Stomach (tissue), 8 donors: ENCODE measurements at regions not wholly inside any gene's neighbourhood (a gene's known extent, or its start where the extent isn't known, plus 50 kb on each side); places are given as distances from the start of the nearest gene placed in this dataset.
A peak's percentile ranks its signal among the peaks of the same experiment; 100 is the strongest.

Experiments used
- DNase-seq, 2 donors: peaks; one replicate each; pipeline versions ENCODE4 v3.0.0 to v3.0.0-alpha.2; 2013 to 2019
- H3K27ac ChIP-seq, 5 donors: fragments of 200-600 bp in 4 of 5; sonication (generic) in 4 of 5; one replicate each; pipeline ENCODE4 v1.5.1; 2013 to 2019; ENCODE audit warnings: mild to moderate bottlenecking in 1 of 5, moderate library complexity in 1 of 5
- H3K27me3 ChIP-seq, 3 donors: fragments of 200-600 bp; sonication (generic); one replicate each; pipeline ENCODE4 v1.5.1; 2017 to 2019; ENCODE audit warnings: mixed run types in 1 of 3
- H3K36me3 ChIP-seq, 4 donors: fragments of 200-600 bp; sonication (generic); 1 replicate in 3 of 4; 2 replicates in 1 of 4; pipeline ENCODE4 v1.5.1; 2016 to 2019
- H3K4me1 ChIP-seq, 4 donors: fragments of 200-600 bp; sonication (generic); one replicate each; pipeline ENCODE4 v1.5.1; 2016 to 2019
- H3K4me3 ChIP-seq, 4 donors: fragments of 200-600 bp; sonication (generic) in 3 of 4; one replicate each; pipeline ENCODE4 v1.5.1; 2016 to 2019; ENCODE audit warnings: mild to moderate bottlenecking in 1 of 4
- H3K9me3 ChIP-seq, 4 donors: fragments of 200-600 bp; sonication (generic); one replicate each; pipeline ENCODE4 v1.5.1; 2016 to 2019
- EP300 ChIP-seq: sonication (generic); formaldehyde crosslinking; IDR thresholded peaks from one replicate; pipeline ENCODE4 v1.6.1; 2017; ENCODE audit warnings: antibody characterized with exemption
- POLR2A ChIP-seq, 4 donors: fragments of 450-650 bp; IDR thresholded peaks; one replicate each; pipeline ENCODE4 v1.6.1; 2016; ENCODE audit warnings: antibody characterized with exemption in 4 of 4, control low read depth in 2 of 4, mild to moderate bottlenecking in 1 of 4, moderate library complexity in 1 of 4
- POLR2AphosphoS5 ChIP-seq, 3 donors: sonication (generic); formaldehyde crosslinking; IDR thresholded peaks; one replicate each; pipeline ENCODE4 v1.6.1; 2016; ENCODE audit warnings: antibody characterized with exemption in 3 of 3
- WGBS, 5 donors: extraction: QIAGEN DNeasy Blood & Tissue Kit in 3 of 5; methylation state at CpG; one replicate each; pipeline versions ENCODE4 v1.1.5 to v1.1.7; 2013 to 2018; 5-methylcytosine and 5-hydroxymethylcytosine counted together
- intact Hi-C: fragments of 100-400 bp; cut with DNase I; formaldehyde crosslinking; loops from one replicate; pipeline ENCODE4 v1.15.1; 2023; ENCODE audit warnings: low total_unique reads
- TF ChIP-seq, protein P1 (sequence below), 7 experiments: fragments of 450-650 bp in 4 of 7; fragments of 200-600 bp in 3 of 7; sonication (generic) in 3 of 7; IDR thresholded peaks; one replicate each; pipeline ENCODE4 v1.5.1; 2016 to 2019; ENCODE audit warnings: antibody characterized with exemption in 7 of 7, control low read depth in 2 of 7, mild to moderate bottlenecking in 1 of 7
- donor health status: healthy with polysubstance abuse.
- donor health status: Bipolar disorder and iron deficiency.
- donor health status: healthy.

GRCh38 chr3:166734734-166735133 is 645.4 kb downstream of the ZBBX start:
- Histone ChIP-seq H3K27ac (no peak overlapping the region), H3K4me1 (no peaks in the 10 kb centered on the region), H3K36me3 (no peaks in the 10 kb centered on the region), H3K4me3 (no peak overlapping the region), H3K27me3 (no peaks in the 10 kb centered on the region), H3K9me3 (peaks cover 0 to 8% (median 0%) of the 10 kb centered on the region in 4 donors)
- 75 to 87% (median 79%) methylated on average over 3 of the region's 3 CpGs for WGBS, 5 donors
- intact Hi-C loops, result no loop called here
- DNase-seq, result no peak
- no peak for TF ChIP-seq POLR2A (IDR thresholded peaks at IDR 0.05)
- TF ChIP-seq, protein P1, sequence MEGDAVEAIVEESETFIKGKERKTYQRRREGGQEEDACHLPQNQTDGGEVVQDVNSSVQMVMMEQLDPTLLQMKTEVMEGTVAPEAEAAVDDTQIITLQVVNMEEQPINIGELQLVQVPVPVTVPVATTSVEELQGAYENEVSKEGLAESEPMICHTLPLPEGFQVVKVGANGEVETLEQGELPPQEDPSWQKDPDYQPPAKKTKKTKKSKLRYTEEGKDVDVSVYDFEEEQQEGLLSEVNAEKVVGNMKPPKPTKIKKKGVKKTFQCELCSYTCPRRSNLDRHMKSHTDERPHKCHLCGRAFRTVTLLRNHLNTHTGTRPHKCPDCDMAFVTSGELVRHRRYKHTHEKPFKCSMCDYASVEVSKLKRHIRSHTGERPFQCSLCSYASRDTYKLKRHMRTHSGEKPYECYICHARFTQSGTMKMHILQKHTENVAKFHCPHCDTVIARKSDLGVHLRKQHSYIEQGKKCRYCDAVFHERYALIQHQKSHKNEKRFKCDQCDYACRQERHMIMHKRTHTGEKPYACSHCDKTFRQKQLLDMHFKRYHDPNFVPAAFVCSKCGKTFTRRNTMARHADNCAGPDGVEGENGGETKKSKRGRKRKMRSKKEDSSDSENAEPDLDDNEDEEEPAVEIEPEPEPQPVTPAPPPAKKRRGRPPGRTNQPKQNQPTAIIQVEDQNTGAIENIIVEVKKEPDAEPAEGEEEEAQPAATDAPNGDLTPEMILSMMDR (IDR thresholded peaks at IDR 0.05), result no peak
- TF ChIP-seq EP300, result no peak

DNA sequence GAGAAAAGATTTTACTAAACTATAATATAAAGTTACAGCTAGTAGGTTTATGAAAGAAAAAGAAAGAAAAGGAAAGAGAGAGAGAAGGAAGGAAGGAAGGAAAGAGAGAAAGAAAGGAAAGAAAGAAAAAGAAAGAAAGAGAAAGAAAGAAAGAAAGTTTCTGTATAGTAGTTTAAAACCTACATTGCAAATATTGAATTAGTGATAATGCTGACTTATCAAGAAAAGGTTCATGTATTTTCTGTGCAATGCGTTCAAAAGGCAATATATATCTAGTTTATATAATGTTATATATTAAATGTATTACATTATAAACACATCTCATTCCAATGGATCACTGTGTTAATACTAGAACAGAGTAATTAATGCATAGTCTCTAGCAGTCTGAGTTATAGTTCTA is 648.4 kb downstream of the ZBBX start:
- H3K4me1 ChIP-seq, result no peaks in the 10 kb centered on the region
- WGBS, 5 donors, result 21 to 53% (median 40%) methylated on average over 1 of the region's 1 CpG
- no peak overlapping the region for H3K27ac ChIP-seq
- intact Hi-C loops, result no loop called here
- DNase-seq, result no peak
- H3K9me3 ChIP-seq, result peaks cover 0 to 8% (median 0%) of the 10 kb centered on the region in 4 donors
- TF ChIP-seq EP300, result no peak
- no peak for TF ChIP-seq POLR2AphosphoS5 (IDR thresholded peaks at IDR 0.05)
- no peak overlapping the region for H3K4me3 ChIP-seq
- H3K27me3 ChIP-seq, result no peaks in the 10 kb centered on the region
- no peaks in the 10 kb centered on the region for H3K36me3 ChIP-seq

DNA sequence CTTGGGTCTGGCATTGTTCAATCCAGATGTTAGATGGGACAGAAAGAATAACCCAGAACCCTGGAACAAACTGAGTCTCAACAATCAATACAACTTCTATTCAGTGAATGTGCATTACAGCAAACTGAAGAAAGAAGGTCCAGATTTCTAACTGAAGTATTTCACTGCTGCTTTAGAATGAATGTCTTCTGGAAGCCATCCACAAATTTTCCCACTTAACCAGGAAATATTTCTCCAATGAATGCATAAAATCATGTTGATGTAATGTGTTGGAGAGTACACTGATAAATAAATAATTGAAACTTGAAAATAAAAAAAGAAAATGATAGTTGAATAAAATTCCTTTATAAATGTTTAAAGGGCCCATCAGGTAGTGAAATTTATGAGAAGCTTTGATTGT is 658.6 kb downstream of the ZBBX start:
- Histone ChIP-seq H3K27ac (no peak overlapping the region), H3K36me3 (no peaks in the 10 kb centered on the region), H3K4me3 (no peak overlapping the region), H3K9me3 (peaks cover 0 to 5% (median 0%) of the 10 kb centered on the region in 4 donors), H3K4me1 (no peaks in the 10 kb centered on the region), H3K27me3 (no peaks in the 10 kb centered on the region)
- peak in 1 of 2 donors; percentile 13 for DNase-seq
- TF ChIP-seq POLR2A (IDR thresholded peaks at IDR 0.05), result no peak
- no peak for TF ChIP-seq POLR2AphosphoS5 (IDR thresholded peaks at IDR 0.05)
- TF ChIP-seq, protein P1 (IDR thresholded peaks at IDR 0.05), result no peak
- no peak for TF ChIP-seq EP300
- intact Hi-C loops, result no loop called here

DNA sequence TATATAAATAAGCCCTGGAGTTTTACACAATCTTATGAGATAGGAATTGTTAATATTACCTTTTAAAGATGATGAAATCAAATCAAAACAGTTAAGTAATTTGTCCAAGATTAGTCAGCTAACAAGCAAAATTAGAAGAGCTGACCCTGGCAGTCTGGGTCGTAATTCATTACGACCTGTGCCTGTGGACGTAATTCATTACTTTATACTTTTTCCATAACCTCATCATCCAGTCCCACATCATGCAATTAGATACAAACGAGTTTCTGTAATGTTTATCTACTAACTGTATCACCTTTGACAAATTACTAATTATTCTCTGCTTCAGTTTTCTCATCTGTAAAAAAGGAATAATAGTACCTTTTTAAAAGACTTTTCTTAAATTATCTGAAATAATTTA is 665.9 kb downstream of the ZBBX start:
- peaks cover 0 to 5% (median 0%) of the 10 kb centered on the region in 4 donors for H3K9me3 ChIP-seq
- TF ChIP-seq EP300, result no peak
- TF ChIP-seq POLR2A (IDR thresholded peaks at IDR 0.05), result no peak
- TF ChIP-seq, protein P1 (IDR thresholded peaks at IDR 0.05), result no peak
- TF ChIP-seq POLR2AphosphoS5 (IDR thresholded peaks at IDR 0.05), result no peak
- intact Hi-C loops, result no loop called here
- no peak for DNase-seq
- no peaks in the 10 kb centered on the region for H3K27me3 ChIP-seq
- no peaks in the 10 kb centered on the region for H3K36me3 ChIP-seq
- no peaks in the 10 kb centered on the region for H3K4me1 ChIP-seq
- WGBS, 5 donors, result 25 to 46% (median 34%) methylated on average over 4 of the region's 4 CpGs
- H3K27ac ChIP-seq, result no peak overlapping the region
- no peak overlapping the region for H3K4me3 ChIP-seq

GRCh38 chr3:166713787-166714186 is 666.3 kb downstream of the ZBBX start:
- 5 to 48% (median 34%) methylated on average over 2 of the region's 2 CpGs for WGBS, 5 donors
- Histone ChIP-seq H3K27ac (no peak overlapping the region), H3K4me3 (no peak overlapping the region), H3K4me1 (no peaks in the 10 kb centered on the region), H3K36me3 (no peaks in the 10 kb centered on the region), H3K27me3 (no peaks in the 10 kb centered on the region), H3K9me3 (peaks cover 0 to 5% (median 0%) of the 10 kb centered on the region in 4 donors)
- intact Hi-C loops, result no loop called here
- TF ChIP-seq POLR2AphosphoS5 (IDR thresholded peaks at IDR 0.05) (no peak), EP300 (no peak), POLR2A (IDR thresholded peaks at IDR 0.05) (no peak)
- TF ChIP-seq, protein P1 (IDR thresholded peaks at IDR 0.05), result no peak
- DNase-seq, result no peak
